Spinal cord (tissue), 9 donors: ENCODE measurements at regions not wholly inside any gene's neighbourhood (a gene's known extent, or its start where the extent isn't known, plus 50 kb on each side); places are given as distances from the start of the nearest gene placed in this dataset.

Experiments
- DNase-seq, 6 donors: peaks; one replicate each; pipeline versions ENCODE4 v3.0.0 to v3.0.0-alpha.2; 2013 to 2015; ENCODE audit warnings: low spot score in 6 of 6, low read depth in 4 of 6
- H3K27ac ChIP-seq: one replicate; pipeline ENCODE4 v1.5.1; 2013; ENCODE audit warnings: low read depth, low read length, control low read depth
- H3K27me3 ChIP-seq: one replicate; pipeline ENCODE4 v1.6.1; 2013; ENCODE audit warnings: low read length; ENCODE audit not compliant: control insufficient read depth, insufficient read depth
- H3K36me3 ChIP-seq: one replicate; pipeline ENCODE4 v1.6.1; 2013; ENCODE audit warnings: low read length; ENCODE audit not compliant: control insufficient read depth, insufficient read depth
- H3K4me1 ChIP-seq: one replicate; pipeline ENCODE4 v1.6.1; 2013; ENCODE audit warnings: low read length; ENCODE audit not compliant: control insufficient read depth, insufficient read depth
- H3K4me3 ChIP-seq: one replicate; pipeline ENCODE4 v1.5.1; 2013; ENCODE audit warnings: low read depth, low read length, control low read depth
- H3K9me3 ChIP-seq: one replicate; pipeline ENCODE4 v1.6.1; 2013; ENCODE audit warnings: low read length; ENCODE audit not compliant: control insufficient read depth, insufficient read depth
- WGBS: methylation state at CpG from one replicate; pipeline ENCODE4 v1.1.5; 2013; ENCODE audit warnings: missing lambda C conversion rate; ENCODE audit not compliant: insufficient coverage; 5-methylcytosine and 5-hydroxymethylcytosine counted together
- donor health status: healthy.

GRCh38 chr2:234203135-234203984 is 152.9 kb downstream of the SPP2 start:
- Histone ChIP-seq H3K4me1 (no peaks in the 10 kb centered on the region), H3K9me3 (peaks cover 2% of the 10 kb centered on the region), H3K27ac (no peak overlapping the region), H3K27me3 (no peaks in the 10 kb centered on the region), H3K36me3 (no peaks in the 10 kb centered on the region), H3K4me3 (no peak overlapping the region)
- WGBS = 64% methylated on average over 8 of the region's 12 CpGs
- DNase-seq = peak in 1 of 6 donors; percentile 45

- Histone ChIP-seq H3K9me3 (peaks cover 2% of the 10 kb centered on the region), H3K27me3 (no peaks in the 10 kb centered on the region), H3K27ac (no peak overlapping the region), H3K36me3 (no peaks in the 10 kb centered on the region), H3K4me3 (no peak overlapping the region), H3K4me1 (no peaks in the 10 kb centered on the region)
- no peak for DNase-seq
- WGBS = no CpG with 5 or more reads among the region's 2 CpGs
These were observed 152.1 kb downstream of the SPP2 start for GRCh38 chr2:234202601-234203000.

GRCh38 chr2:234199996-234200395 is 149.5 kb downstream of the SPP2 start:
- Histone ChIP-seq H3K36me3 (no peaks in the 10 kb centered on the region), H3K9me3 (no peaks in the 10 kb centered on the region), H3K4me3 (no peak overlapping the region), H3K27me3 (no peaks in the 10 kb centered on the region), H3K27ac (no peak overlapping the region), H3K4me1 (no peaks in the 10 kb centered on the region)
- no CpG with 5 or more reads among the region's 3 CpGs for WGBS
- peak in 2 of 6 donors; percentile 10 to 81 for DNase-seq

GRCh38 chr2:234198976-234199375 is 148.5 kb downstream of the SPP2 start:
- no peaks in the 10 kb centered on the region for H3K27me3 ChIP-seq
- H3K4me1 ChIP-seq = no peaks in the 10 kb centered on the region
- H3K27ac ChIP-seq = no peak overlapping the region
- H3K9me3 ChIP-seq = peaks cover under 1% of the 10 kb centered on the region
- no peak for DNase-seq
- no peak overlapping the region for H3K4me3 ChIP-seq
- H3K36me3 ChIP-seq = no peaks in the 10 kb centered on the region
- WGBS = 80% methylated on average over 2 of the region's 4 CpGs

GRCh38 chr2:234195516-234195915 is 145.0 kb downstream of the SPP2 start:
- Histone ChIP-seq H3K27me3 (no peaks in the 10 kb centered on the region), H3K4me1 (no peaks in the 10 kb centered on the region), H3K4me3 (no peak overlapping the region), H3K27ac (no peak overlapping the region), H3K36me3 (no peaks in the 10 kb centered on the region), H3K9me3 (peaks cover 1% of the 10 kb centered on the region)
- DNase-seq = no peak
- no CpG with 5 or more reads among the region's 2 CpGs for WGBS

GRCh38 chr2:234193977-234194563 is 143.6 kb downstream of the SPP2 start:
- DNase-seq = no peak
- Histone ChIP-seq H3K4me1 (no peaks in the 10 kb centered on the region), H3K4me3 (no peak overlapping the region), H3K27ac (no peak overlapping the region), H3K36me3 (no peaks in the 10 kb centered on the region), H3K9me3 (peaks cover 1% of the 10 kb centered on the region), H3K27me3 (no peaks in the 10 kb centered on the region)
- WGBS = 47% methylated on average over 5 of the region's 7 CpGs

GRCh38 chr2:234191819-234192407 is 141.4 kb downstream of the SPP2 start:
- peak in 2 of 6 donors; percentile 57 to 60 for DNase-seq
- Histone ChIP-seq H3K27me3 (no peaks in the 10 kb centered on the region), H3K4me1 (no peaks in the 10 kb centered on the region), H3K4me3 (no peak overlapping the region), H3K27ac (no peak overlapping the region), H3K36me3 (no peaks in the 10 kb centered on the region), H3K9me3 (peaks cover 1% of the 10 kb centered on the region)
- 37% methylated on average over 3 of the region's 4 CpGs for WGBS

- 70% methylated on average over 4 of the region's 6 CpGs for WGBS
- no peak for DNase-seq
- no peaks in the 10 kb centered on the region for H3K4me1 ChIP-seq
- no peaks in the 10 kb centered on the region for H3K36me3 ChIP-seq
- no peaks in the 10 kb centered on the region for H3K27me3 ChIP-seq
- no peak overlapping the region for H3K4me3 ChIP-seq
- no peak overlapping the region for H3K27ac ChIP-seq
- H3K9me3 ChIP-seq = peaks cover 1% of the 10 kb centered on the region
These were observed 139.3 kb downstream of the SPP2 start for GRCh38 chr2:234189786-234190300.

- Histone ChIP-seq H3K9me3 (peaks cover 1% of the 10 kb centered on the region), H3K4me3 (no peak overlapping the region), H3K4me1 (no peaks in the 10 kb centered on the region), H3K27ac (no peak overlapping the region), H3K36me3 (no peaks in the 10 kb centered on the region), H3K27me3 (no peaks in the 10 kb centered on the region)
- DNase-seq = no peak
- 81% methylated on average over 5 of the region's 5 CpGs for WGBS
These were observed 138.7 kb downstream of the SPP2 start for GRCh38 chr2:234189230-234189629.
